GM21390 (cell line): ENCODE measurements at regions not wholly inside any gene's neighbourhood (a gene's known extent, or its start where the extent isn't known, plus 50 kb on each side); places are given as distances from the start of the nearest gene placed in this dataset.
"Not testable (repeated sequence)": the region's sequence is repeated elsewhere in the genome, so short reads cannot be mapped to it uniquely, and the experiment has no call there.

ENCODE experiments used
- ATAC-seq: cut with Tn5 transposase; IDR thresholded peaks from one replicate; pipeline ENCODE4 v1.9.1; 2021; ENCODE audit not compliant: unreplicated experiment

GRCh38 chr6:21708320-21708580, 114.7 kb downstream of the SOX4 start:
- ATAC-seq, result no peak

GRCh38 chr6:21710216-21710615, 116.7 kb downstream of the SOX4 start:
- ATAC-seq, result no peak

- no peak for ATAC-seq
These were observed 117.5 kb downstream of the SOX4 start for GRCh38 chr6:21710908-21711627.

GRCh38 chr6:21712213-21712612, 118.7 kb downstream of the SOX4 start:
- no peak for ATAC-seq

- no peak for ATAC-seq
These were observed 119.9 kb downstream of the SOX4 start for GRCh38 chr6:21713481-21713880.

- ATAC-seq, result no peak
These were observed 121.6 kb downstream of the SOX4 start for GRCh38 chr6:21715180-21715579.

GRCh38 chr6:21722510-21722909, 129.0 kb downstream of the SOX4 start:
- ATAC-seq, result no peak

- no peak for ATAC-seq
These were observed 133.1 kb downstream of the SOX4 start for GRCh38 chr6:21726676-21727075.

- ATAC-seq, result no peak
These were observed 134.6 kb downstream of the SOX4 start for GRCh38 chr6:21728141-21728540.

- no peak for ATAC-seq
These were observed 135.9 kb downstream of the SOX4 start for GRCh38 chr6:21729431-21729830.

GRCh38 chr6:21730533-21730932, 137.0 kb downstream of the SOX4 start:
- ATAC-seq, result no peak

GRCh38 chr6:21731411-21732031, 138.0 kb downstream of the SOX4 start:
- ATAC-seq, result no peak

- ATAC-seq, result not testable (repeated sequence)
These were observed 138.6 kb downstream of the SOX4 start for GRCh38 chr6:21732032-21732730.

- ATAC-seq, result no peak
These were observed 139.2 kb downstream of the SOX4 start for GRCh38 chr6:21732731-21733130.

- no peak for ATAC-seq
These were observed 139.8 kb downstream of the SOX4 start for GRCh38 chr6:21733311-21733710.

GRCh38 chr6:21734204-21734603, 140.7 kb downstream of the SOX4 start:
- ATAC-seq, result no peak

GRCh38 chr6:21738180-21739094, 144.9 kb downstream of the SOX4 start:
- ATAC-seq, result no peak

GRCh38 chr6:21739241-21739640, 145.7 kb downstream of the SOX4 start:
- no peak for ATAC-seq

- no peak for ATAC-seq
These were observed 146.3 kb downstream of the SOX4 start for GRCh38 chr6:21739838-21740237.

- ATAC-seq, result no peak
These were observed 147.0 kb downstream of the SOX4 start for GRCh38 chr6:21740376-21741124.
